Calu3 (cell line): ENCODE measurements at regions not wholly inside any gene's neighbourhood (a gene's known extent, or its start where the extent isn't known, plus 50 kb on each side); places are given as distances from the start of the nearest gene placed in this dataset.

Experiments used
- BruUV-seq: library from RNA; stranded (reverse); fragments of 400-500 nt; replicated peaks from 2 replicates; lab custom pipeline; 2021; lab: Mats Ljungman, UMichigan
- CTCF ChIA-PET: fragments of 300-600 bp; sonication (Branson Sonifier 250); formaldehyde crosslinking; loops from one replicate; lab custom pipeline; 2022; ENCODE audit warnings: antibody characterized with exemption; lab: Charles Lee
- DNase-seq: peaks from one replicate; pipeline ENCODE4 v3.0.0; 2022
- H3K27ac Mint-ChIP-seq: one replicate; pipeline ENCODE4 v1.8.0; 2022; ENCODE audit warnings: mixed read lengths; ENCODE audit not compliant: unreplicated experiment
- H3K27me3 Mint-ChIP-seq: one replicate; pipeline ENCODE4 v1.8.0; 2022; ENCODE audit warnings: mixed read lengths; ENCODE audit not compliant: unreplicated experiment
- H3K36me3 Mint-ChIP-seq: one replicate; pipeline ENCODE4 v1.8.0; 2022; ENCODE audit warnings: mild to moderate bottlenecking, moderate library complexity, mixed read lengths; ENCODE audit not compliant: insufficient read depth, unreplicated experiment
- H3K4me1 Mint-ChIP-seq: one replicate; pipeline ENCODE4 v1.8.0; 2022; ENCODE audit warnings: mild to moderate bottlenecking, low read depth, mixed read lengths; ENCODE audit not compliant: unreplicated experiment
- H3K4me3 Mint-ChIP-seq: one replicate; pipeline ENCODE4 v1.8.0; 2022; ENCODE audit warnings: mild to moderate bottlenecking, low read depth, moderate library complexity, mixed read lengths; ENCODE audit not compliant: unreplicated experiment
- H3K9me3 Mint-ChIP-seq: one replicate; pipeline ENCODE4 v1.8.0; 2022; ENCODE audit warnings: low read depth, mixed read lengths; ENCODE audit not compliant: unreplicated experiment
- intact Hi-C: fragments of 100-400 bp; cut with micrococcal nuclease; formaldehyde crosslinking; loops from one replicate; pipeline ENCODE4 v1.10.0; 2022; ENCODE audit not compliant: unreplicated experiment
- TF ChIP-seq, protein P1 (sequence below): fragments of 200-600 bp; IDR thresholded peaks from one replicate; pipeline ENCODE4 v1.8.0; 2022; ENCODE audit warnings: antibody characterized with exemption; ENCODE audit not compliant: unreplicated experiment

DNA sequence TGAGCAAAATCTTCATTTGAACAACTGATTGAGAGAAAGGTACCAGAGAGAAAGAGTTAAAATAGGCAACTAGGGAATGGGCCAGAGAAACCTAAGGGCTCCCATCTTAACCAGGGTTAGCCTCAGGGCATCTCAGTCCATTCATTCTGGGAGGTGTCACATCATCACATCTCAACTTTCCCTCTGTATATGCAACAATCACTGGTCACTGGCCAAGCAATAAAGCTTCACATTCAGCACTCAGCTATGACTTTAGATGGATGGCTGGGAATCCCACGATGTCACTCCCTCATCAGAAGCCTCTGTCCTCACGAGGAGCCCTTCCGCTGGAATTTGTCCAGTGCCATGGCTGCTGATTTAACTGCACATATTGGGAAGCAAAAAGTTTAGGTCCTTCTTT, 172.1 kb upstream of the MGMT start:
- Mint-ChIP-seq H3K36me3 (no peaks in the 10 kb centered on the region), H3K9me3 (peaks cover 10% of the 10 kb centered on the region), H3K4me3 (no peak overlapping the region), H3K27me3 (no peaks in the 10 kb centered on the region), H3K27ac (no peak overlapping the region), H3K4me1 (no peaks in the 10 kb centered on the region)
- no peak for DNase-seq
- no TSS peak for BruUV-seq
- CTCF ChIA-PET, result no interaction called here
- intact Hi-C loops, result no loop called here
- TF ChIP-seq, protein P1, sequence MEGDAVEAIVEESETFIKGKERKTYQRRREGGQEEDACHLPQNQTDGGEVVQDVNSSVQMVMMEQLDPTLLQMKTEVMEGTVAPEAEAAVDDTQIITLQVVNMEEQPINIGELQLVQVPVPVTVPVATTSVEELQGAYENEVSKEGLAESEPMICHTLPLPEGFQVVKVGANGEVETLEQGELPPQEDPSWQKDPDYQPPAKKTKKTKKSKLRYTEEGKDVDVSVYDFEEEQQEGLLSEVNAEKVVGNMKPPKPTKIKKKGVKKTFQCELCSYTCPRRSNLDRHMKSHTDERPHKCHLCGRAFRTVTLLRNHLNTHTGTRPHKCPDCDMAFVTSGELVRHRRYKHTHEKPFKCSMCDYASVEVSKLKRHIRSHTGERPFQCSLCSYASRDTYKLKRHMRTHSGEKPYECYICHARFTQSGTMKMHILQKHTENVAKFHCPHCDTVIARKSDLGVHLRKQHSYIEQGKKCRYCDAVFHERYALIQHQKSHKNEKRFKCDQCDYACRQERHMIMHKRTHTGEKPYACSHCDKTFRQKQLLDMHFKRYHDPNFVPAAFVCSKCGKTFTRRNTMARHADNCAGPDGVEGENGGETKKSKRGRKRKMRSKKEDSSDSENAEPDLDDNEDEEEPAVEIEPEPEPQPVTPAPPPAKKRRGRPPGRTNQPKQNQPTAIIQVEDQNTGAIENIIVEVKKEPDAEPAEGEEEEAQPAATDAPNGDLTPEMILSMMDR, result no peak

DNA sequence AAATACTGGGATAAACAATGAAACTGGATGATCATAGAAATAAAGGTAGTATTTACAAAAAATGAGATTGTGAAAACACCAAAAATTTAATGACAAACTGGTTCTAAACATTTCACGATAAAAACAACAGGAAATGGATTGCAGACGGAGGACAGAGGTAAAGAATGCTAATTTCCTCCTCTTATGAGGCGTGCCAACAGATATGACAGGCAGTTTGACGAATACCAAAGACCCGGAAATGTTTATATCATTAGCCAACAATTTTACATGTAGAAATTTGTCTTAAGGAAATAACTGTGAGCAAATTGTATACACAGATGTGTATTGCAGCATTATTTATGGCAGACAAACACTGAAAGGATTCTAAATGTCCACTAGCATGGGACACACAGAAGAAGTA, 162.0 kb upstream of the MGMT start:
- no TSS peak for BruUV-seq
- H3K27ac Mint-ChIP-seq, result no peak overlapping the region
- H3K36me3 Mint-ChIP-seq, result no peaks in the 10 kb centered on the region
- intact Hi-C loops, result no loop called here
- CTCF ChIA-PET, result interaction anchor here (0.6 kb wide), 1 partner anchor 1808 kb away, joined by 7 read pairs; no protein-coding TSS in a partner anchor
- no peaks in the 10 kb centered on the region for H3K4me1 Mint-ChIP-seq
- H3K4me3 Mint-ChIP-seq, result no peak overlapping the region
- TF ChIP-seq, protein P1, result no peak
- DNase-seq, result no peak
- H3K9me3 Mint-ChIP-seq, result peaks cover 10% of the 10 kb centered on the region
- H3K27me3 Mint-ChIP-seq, result no peaks in the 10 kb centered on the region

DNA sequence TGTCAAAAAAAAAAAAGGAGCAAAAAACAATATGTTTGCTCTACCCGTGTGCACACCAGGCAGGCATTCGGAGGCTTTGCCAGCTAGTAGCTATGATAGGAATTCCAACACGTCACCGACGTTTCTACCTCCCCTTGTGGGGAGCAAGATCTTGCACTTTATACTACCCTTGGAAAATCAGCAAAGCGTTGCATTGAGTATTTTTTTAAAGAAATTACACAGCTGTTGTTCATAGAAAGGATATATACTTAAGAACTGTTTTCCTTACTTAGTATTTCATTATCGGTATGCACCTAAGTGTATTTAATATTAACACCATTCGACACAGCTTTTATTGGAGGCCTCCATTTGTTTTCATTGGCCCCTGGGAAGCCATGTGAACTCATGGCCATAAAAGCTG, 159.9 kb upstream of the MGMT start:
- H3K4me3 Mint-ChIP-seq, result no peak overlapping the region
- H3K4me1 Mint-ChIP-seq, result no peaks in the 10 kb centered on the region
- no peaks in the 10 kb centered on the region for H3K36me3 Mint-ChIP-seq
- H3K9me3 Mint-ChIP-seq, result peaks cover 4% of the 10 kb centered on the region
- H3K27me3 Mint-ChIP-seq, result no peaks in the 10 kb centered on the region
- DNase-seq, result no peak
- CTCF ChIA-PET, result interaction anchor here (0.7 kb wide), 1 partner anchor 60 kb away, joined by 4 read pairs; no protein-coding TSS in a partner anchor
- BruUV-seq, result no TSS peak
- TF ChIP-seq, protein P1, result no peak
- H3K27ac Mint-ChIP-seq, result no peak overlapping the region
- intact Hi-C loops, result no loop called here

DNA sequence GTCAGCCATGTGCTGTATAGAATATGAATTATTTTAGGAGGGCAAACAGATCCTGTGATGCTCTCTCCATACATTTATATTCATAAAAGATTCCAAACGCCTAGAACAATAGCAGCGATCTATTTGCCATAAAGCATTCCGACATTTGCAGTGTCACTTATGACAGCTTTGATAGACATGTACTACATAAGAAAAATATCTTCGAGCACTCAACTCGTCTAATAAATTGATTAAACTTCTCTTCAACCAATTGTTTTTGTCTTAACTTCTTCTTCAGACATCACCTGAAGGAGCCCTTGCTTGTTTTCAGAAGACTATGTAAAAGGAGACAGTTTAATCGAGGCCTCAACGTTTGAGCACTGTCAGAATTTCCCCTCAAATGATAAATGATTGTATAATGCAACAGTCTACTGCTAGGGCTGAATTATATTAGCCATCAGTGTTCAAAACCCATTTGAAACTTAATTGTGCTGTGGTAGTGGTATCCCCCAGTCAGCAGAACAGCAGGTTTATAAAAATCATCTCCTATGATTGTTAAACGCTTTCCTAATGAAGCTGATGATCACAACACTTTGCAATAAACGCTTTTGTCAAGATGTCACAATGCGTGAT, 158.0 kb upstream of the MGMT start:
- no peak overlapping the region for H3K27ac Mint-ChIP-seq
- H3K36me3 Mint-ChIP-seq, result no peaks in the 10 kb centered on the region
- DNase-seq, result no peak
- intact Hi-C loops, result no loop called here
- no TSS peak for BruUV-seq
- TF ChIP-seq, protein P1, result no peak
- no peaks in the 10 kb centered on the region for H3K27me3 Mint-ChIP-seq
- CTCF ChIA-PET, result no interaction called here
- H3K4me3 Mint-ChIP-seq, result no peak overlapping the region
- no peaks in the 10 kb centered on the region for H3K4me1 Mint-ChIP-seq
- peaks cover 4% of the 10 kb centered on the region for H3K9me3 Mint-ChIP-seq
